Testis (tissue), 2 donors: ENCODE measurements at regions not wholly inside any gene's neighbourhood (a gene's known extent, or its start where the extent isn't known, plus 50 kb on each side); places are given as distances from the start of the nearest gene placed in this dataset.

Experiments
- DNase-seq: peaks from one replicate; pipeline ENCODE4 v3.0.0-alpha.2; 2019
- H3K27ac ChIP-seq, 2 donors: fragments of 200-600 bp; sonication (generic); one replicate each; pipeline ENCODE4 v1.5.1; 2019
- H3K27me3 ChIP-seq: fragments of 200-600 bp; sonication (generic); one replicate; pipeline ENCODE4 v1.5.1; 2019
- H3K36me3 ChIP-seq: fragments of 200-600 bp; sonication (generic); one replicate; pipeline ENCODE4 v1.5.1; 2017; ENCODE audit warnings: low read depth; ENCODE audit errors: missing control alignments
- H3K4me1 ChIP-seq: fragments of 200-600 bp; sonication (generic); one replicate; pipeline ENCODE4 v1.5.1; 2019
- H3K4me3 ChIP-seq, 2 donors: fragments of 200-600 bp; sonication (generic); one replicate each; pipeline ENCODE4 v1.5.1; 2017 to 2019
- H3K9me3 ChIP-seq: fragments of 200-600 bp; sonication (generic); one replicate; pipeline ENCODE4 v1.5.1; 2017
- POLR2A ChIP-seq: fragments of 450-650 bp; IDR thresholded peaks from one replicate; pipeline ENCODE4 v1.6.1; 2017; ENCODE audit warnings: antibody characterized with exemption, mild to moderate bottlenecking, moderate library complexity
- WGBS, 2 donors: methylation state at CpG; one replicate each; pipeline ENCODE4 v1.1.5; 2018; 5-methylcytosine and 5-hydroxymethylcytosine counted together
- intact Hi-C: fragments of 100-400 bp; cut with DNase I; formaldehyde crosslinking; loops from one replicate; pipeline ENCODE4 v1.15.1; 2023; ENCODE audit warnings: low total_unique reads
- TF ChIP-seq, protein P1 (sequence below), 3 experiments: fragments of 450-650 bp in 2 of 3; fragments of 200-600 bp in 1 of 3; sonication (generic) in 1 of 3; IDR thresholded peaks; one replicate each; pipeline ENCODE4 v1.5.1; 2016 to 2019; ENCODE audit warnings: antibody characterized with exemption in 3 of 3, mild to moderate bottlenecking in 2 of 3, moderate library complexity in 1 of 3

DNA sequence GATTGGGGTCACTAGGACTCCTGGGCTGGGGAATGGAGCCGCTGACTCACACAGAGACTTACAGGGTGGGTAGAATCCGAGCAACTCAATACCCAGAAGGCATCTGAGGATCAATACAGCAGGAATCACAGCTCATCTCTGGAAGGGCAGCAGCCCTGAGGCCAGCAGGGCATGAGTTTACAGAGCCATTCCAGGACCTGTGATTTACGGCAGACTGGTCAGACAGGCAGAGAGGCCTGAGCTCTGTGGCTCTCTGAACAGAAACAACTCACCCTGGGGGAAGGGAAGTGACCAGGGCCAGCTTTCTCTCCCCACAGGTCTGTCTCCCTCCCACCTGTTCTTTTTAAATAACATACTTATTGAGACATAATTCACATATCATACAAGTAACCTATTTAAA is 88.2 kb upstream of the CXCL12 start:
- H3K4me1 ChIP-seq: peaks cover 3% of the 10 kb centered on the region
- H3K9me3 ChIP-seq: no peaks in the 10 kb centered on the region
- 81 to 85% methylated on average over 3 of the region's 3 CpGs for WGBS, 2 donors
- TF ChIP-seq, protein P1, sequence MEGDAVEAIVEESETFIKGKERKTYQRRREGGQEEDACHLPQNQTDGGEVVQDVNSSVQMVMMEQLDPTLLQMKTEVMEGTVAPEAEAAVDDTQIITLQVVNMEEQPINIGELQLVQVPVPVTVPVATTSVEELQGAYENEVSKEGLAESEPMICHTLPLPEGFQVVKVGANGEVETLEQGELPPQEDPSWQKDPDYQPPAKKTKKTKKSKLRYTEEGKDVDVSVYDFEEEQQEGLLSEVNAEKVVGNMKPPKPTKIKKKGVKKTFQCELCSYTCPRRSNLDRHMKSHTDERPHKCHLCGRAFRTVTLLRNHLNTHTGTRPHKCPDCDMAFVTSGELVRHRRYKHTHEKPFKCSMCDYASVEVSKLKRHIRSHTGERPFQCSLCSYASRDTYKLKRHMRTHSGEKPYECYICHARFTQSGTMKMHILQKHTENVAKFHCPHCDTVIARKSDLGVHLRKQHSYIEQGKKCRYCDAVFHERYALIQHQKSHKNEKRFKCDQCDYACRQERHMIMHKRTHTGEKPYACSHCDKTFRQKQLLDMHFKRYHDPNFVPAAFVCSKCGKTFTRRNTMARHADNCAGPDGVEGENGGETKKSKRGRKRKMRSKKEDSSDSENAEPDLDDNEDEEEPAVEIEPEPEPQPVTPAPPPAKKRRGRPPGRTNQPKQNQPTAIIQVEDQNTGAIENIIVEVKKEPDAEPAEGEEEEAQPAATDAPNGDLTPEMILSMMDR (IDR thresholded peaks at IDR 0.05): no peak
- no peak for TF ChIP-seq POLR2A
- intact Hi-C loops: no loop called here
- H3K27me3 ChIP-seq: no peaks in the 10 kb centered on the region
- H3K36me3 ChIP-seq: no peaks in the 10 kb centered on the region
- no peak overlapping the region for H3K27ac ChIP-seq
- DNase-seq: no peak
- H3K4me3 ChIP-seq: no peak overlapping the region

DNA sequence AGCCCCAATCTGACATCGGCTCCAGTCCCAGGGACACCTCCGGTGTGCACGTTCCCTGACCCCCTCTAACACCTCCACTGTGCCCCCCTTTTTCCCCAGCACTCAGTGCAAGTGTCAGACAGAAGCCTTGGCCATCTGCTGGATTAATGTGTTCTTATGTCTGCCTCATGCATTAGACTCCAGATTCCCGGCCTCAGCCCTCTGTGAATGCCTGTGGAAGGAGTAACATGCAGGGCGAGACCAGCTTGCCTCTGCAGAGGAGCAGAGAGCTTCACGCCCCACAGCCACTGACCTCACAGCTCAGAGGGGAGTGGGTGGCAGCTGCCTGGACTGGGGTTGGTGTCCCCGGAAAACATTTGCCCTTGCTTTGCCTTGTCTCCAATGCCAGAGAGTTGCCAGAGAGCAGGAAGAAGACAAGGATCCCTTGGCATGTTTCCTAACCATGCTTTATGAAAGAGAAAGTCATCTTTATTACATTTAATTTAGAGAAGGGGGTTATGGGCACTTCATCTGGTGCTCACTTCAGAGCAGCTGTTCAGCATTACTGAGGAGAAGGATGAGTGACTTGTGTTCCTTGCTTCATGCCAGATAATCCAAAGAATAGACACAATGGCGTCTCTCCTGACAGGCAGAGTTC is 91.6 kb upstream of the CXCL12 start:
- 81 to 84% methylated on average over 8 of the region's 8 CpGs for WGBS, 2 donors
- Histone ChIP-seq H3K36me3 (no peaks in the 10 kb centered on the region), H3K4me1 (peaks cover 13% of the 10 kb centered on the region), H3K27me3 (no peaks in the 10 kb centered on the region), H3K9me3 (no peaks in the 10 kb centered on the region), H3K27ac (no peak overlapping the region), H3K4me3 (no peak overlapping the region)
- no peak for DNase-seq
- intact Hi-C loops: no loop called here
- no peak for TF ChIP-seq POLR2A
- TF ChIP-seq, protein P1 (IDR thresholded peaks at IDR 0.05): no peak

DNA sequence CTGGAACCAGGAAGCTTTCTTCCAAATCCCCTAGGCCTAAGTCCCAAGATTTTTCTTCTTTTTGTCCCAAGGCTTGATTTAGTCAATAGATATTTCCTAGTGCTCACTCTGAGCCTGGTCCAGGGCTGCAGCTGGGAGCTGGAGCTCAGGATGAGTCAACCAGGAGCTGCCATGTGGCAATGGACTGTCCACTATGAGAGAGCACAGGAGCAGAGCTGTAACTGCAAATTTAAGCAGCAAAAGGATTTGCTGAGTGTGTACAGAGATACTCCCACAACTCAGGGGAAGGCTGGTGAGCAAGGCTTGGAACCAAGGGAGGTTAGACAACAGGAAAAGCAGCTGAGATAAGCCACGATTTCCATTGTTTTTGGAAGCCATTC is 92.1 kb upstream of the CXCL12 start:
- peaks cover 13% of the 10 kb centered on the region for H3K4me1 ChIP-seq
- no peak overlapping the region for H3K27ac ChIP-seq
- WGBS, 2 donors: 6 to 50% methylated on average over 1 of the region's 1 CpG
- no peaks in the 10 kb centered on the region for H3K9me3 ChIP-seq
- intact Hi-C loops: no loop called here
- no peak overlapping the region for H3K4me3 ChIP-seq
- no peak for DNase-seq
- no peaks in the 10 kb centered on the region for H3K27me3 ChIP-seq
- TF ChIP-seq POLR2A: no peak
- TF ChIP-seq, protein P1 (IDR thresholded peaks at IDR 0.05): no peak
- no peaks in the 10 kb centered on the region for H3K36me3 ChIP-seq

DNA sequence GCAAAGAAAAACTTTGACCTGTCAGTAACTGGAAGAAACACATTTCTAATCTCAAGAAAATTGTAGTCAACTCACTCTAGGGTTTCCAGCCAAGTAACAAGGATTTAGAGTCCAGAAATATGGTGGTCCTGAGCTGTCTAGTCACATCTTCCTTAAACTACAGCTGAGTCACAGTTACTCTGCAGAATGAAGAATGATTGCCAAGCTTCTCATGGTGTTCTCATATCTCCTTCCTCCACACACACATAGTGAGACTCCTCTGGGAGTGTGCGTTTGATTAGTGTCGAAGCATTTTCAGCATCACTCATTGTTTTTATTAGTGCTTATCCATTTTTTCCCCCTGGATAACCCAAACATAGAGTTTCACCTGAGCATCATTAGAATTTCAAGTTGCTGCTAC is 93.1 kb upstream of the CXCL12 start:
- 64 to 70% methylated on average over 2 of the region's 2 CpGs for WGBS, 2 donors
- Histone ChIP-seq H3K27me3 (no peaks in the 10 kb centered on the region), H3K36me3 (no peaks in the 10 kb centered on the region), H3K4me1 (peaks cover 13% of the 10 kb centered on the region), H3K9me3 (no peaks in the 10 kb centered on the region), H3K27ac (no peak overlapping the region), H3K4me3 (no peak overlapping the region)
- DNase-seq: no peak
- intact Hi-C loops: no loop called here
- no peak for TF ChIP-seq POLR2A
- TF ChIP-seq, protein P1 (IDR thresholded peaks at IDR 0.05): no peak
